Mesothelial cell of epicardium (in vitro differentiated cells): ENCODE measurements at regions not wholly inside any gene's neighbourhood (a gene's known extent, or its start where the extent isn't known, plus 50 kb on each side); places are given as distances from the start of the nearest gene placed in this dataset.

Experiments used
- DNase-seq, 2 experiments: peaks; one replicate each; pipeline ENCODE4 v3.0.0; 2021; ENCODE audit warnings: low spot score in 2 of 2; ENCODE audit not compliant: unreplicated experiment in 2 of 2
- H3K27ac Mint-ChIP-seq: 2 replicates; pipeline ENCODE4 v1.8.0; 2021; ENCODE audit warnings: mixed read lengths
- H3K27me3 Mint-ChIP-seq: 2 replicates; pipeline ENCODE4 v1.8.0; 2021; ENCODE audit warnings: low read depth, mixed read lengths
- H3K36me3 Mint-ChIP-seq: 2 replicates; pipeline ENCODE4 v1.8.0; 2021; ENCODE audit warnings: mixed read lengths
- H3K4me1 Mint-ChIP-seq: 2 replicates; pipeline ENCODE4 v1.8.0; 2021; ENCODE audit warnings: mixed read lengths
- H3K4me3 Mint-ChIP-seq: 2 replicates; pipeline ENCODE4 v1.8.0; 2021; ENCODE audit warnings: mild to moderate bottlenecking, moderate library complexity, mixed read lengths
- H3K9me3 Mint-ChIP-seq: 2 replicates; pipeline ENCODE4 v1.8.0; 2021; ENCODE audit warnings: mixed read lengths
- CTCF ChIP-seq: fragments of 200-600 bp; sonication (generic); IDR thresholded peaks from one replicate; pipeline ENCODE4 v1.5.0; 2021; ENCODE audit warnings: antibody characterized with exemption; ENCODE audit not compliant: unreplicated experiment

GRCh38 chr14:87155856-87156488, 837.0 kb downstream of the GALC start:
- Mint-ChIP-seq H3K4me3 (no peak overlapping the region), H3K27ac (no peak overlapping the region), H3K9me3 (peaks cover 3% of the 10 kb centered on the region), H3K36me3 (no peaks in the 10 kb centered on the region), H3K4me1 (peaks cover 29% of the 10 kb centered on the region), H3K27me3 (no peaks in the 10 kb centered on the region)
- TF ChIP-seq CTCF: no peak
- no peak for DNase-seq

- Mint-ChIP-seq H3K4me1 (peaks cover 35% of the 10 kb centered on the region), H3K36me3 (no peaks in the 10 kb centered on the region), H3K4me3 (no peak overlapping the region), H3K27ac (no peak overlapping the region), H3K27me3 (no peaks in the 10 kb centered on the region), H3K9me3 (no peaks in the 10 kb centered on the region)
- no peak for TF ChIP-seq CTCF
- DNase-seq: no peak
Measured at GRCh38 chr14:87153901-87154300, 839.1 kb downstream of the GALC start.

DNA sequence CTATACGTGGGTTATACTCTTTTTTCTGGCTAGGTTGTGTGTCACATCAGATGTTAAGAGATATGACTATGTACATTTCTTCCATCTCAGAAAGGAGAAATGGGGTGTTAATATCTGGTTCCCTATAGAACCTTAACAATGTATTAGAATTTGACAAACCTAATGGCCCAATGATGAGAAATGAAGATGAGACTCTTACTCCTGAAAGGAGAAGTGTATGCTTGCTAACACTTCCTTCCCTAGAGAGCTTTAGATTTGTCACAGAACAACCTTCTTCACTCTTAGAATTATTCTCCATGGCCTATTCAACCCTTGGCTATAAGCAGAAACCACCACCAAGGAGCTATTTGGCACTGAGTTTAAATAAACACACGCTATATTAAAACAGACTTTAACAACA, 839.6 kb downstream of the GALC start:
- no peak for DNase-seq
- Mint-ChIP-seq H3K27ac (no peak overlapping the region), H3K4me1 (peaks cover 39% of the 10 kb centered on the region), H3K36me3 (no peaks in the 10 kb centered on the region), H3K27me3 (no peaks in the 10 kb centered on the region), H3K9me3 (no peaks in the 10 kb centered on the region), H3K4me3 (no peak overlapping the region)
- TF ChIP-seq CTCF: no peak

DNA sequence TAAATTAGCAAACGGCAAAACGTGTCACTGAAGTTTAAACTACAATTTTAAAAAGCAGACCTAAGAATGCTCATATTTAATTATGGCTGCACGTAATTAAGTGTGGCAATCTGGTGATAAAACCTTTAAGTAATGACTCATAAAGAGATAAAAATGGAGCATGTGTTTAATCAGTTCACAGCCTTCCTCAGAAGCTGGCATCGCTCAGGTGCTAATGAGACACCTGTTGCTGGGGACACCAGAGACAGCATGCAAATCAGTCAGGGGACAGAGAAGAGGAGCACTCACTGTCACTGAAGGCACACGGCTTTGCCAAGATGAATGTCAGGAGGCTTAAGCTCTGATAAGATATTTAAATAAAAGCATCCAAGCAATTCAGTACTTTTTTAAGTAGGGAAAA, 840.3 kb downstream of the GALC start:
- Mint-ChIP-seq H3K27ac (no peak overlapping the region), H3K27me3 (no peaks in the 10 kb centered on the region), H3K4me3 (no peak overlapping the region), H3K9me3 (no peaks in the 10 kb centered on the region), H3K4me1 (peaks cover 41% of the 10 kb centered on the region), H3K36me3 (no peaks in the 10 kb centered on the region)
- no peak for TF ChIP-seq CTCF
- no peak for DNase-seq

DNA sequence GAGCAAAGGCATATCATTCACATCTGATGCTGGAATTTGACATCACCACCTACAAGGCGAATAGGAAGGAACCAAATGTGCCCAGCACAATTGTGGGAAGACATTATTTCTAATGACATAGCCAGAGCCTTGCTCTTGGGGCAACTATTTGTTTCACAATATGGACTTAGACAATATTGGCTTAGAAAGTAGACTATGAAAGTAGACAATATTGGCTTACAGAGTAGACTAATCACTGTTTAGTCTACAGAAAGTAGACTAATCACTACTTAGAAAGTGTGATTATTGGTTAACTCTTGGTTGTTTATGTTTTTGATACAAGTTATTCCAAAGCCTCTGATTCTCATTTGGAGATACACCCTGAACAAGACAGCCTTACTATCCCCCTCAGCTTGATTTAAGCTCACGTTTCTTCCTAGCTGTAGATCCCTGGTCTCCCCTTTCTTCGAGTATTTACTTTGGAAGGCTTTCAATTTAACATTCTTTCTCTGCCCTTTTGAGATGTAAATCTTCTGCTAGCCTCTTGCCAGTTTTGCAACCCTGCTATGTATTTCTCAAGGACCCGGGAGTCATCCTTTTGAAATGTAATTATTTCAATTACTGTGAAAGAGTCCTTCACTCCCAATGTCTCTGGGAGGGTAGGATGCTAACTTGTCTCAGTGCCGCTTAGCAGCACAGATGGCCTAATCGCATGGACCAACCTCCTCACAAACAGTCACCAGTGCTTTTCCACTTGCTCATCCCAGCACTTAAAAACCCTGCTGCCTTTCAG, 843.2 kb downstream of the GALC start:
- H3K4me1 Mint-ChIP-seq: peaks cover 35% of the 10 kb centered on the region

More for the DNA sequence above, 843.2 kb downstream of the GALC start:
- TF ChIP-seq CTCF: no peak
- no peak overlapping the region for H3K4me3 Mint-ChIP-seq
- H3K36me3 Mint-ChIP-seq: no peaks in the 10 kb centered on the region
- DNase-seq: no peak
- peak overlapping the region; percentile 54 for H3K27ac Mint-ChIP-seq
- H3K27me3 Mint-ChIP-seq: no peaks in the 10 kb centered on the region
- no peaks in the 10 kb centered on the region for H3K9me3 Mint-ChIP-seq
